ENCODE measurements at regions not wholly inside any gene's neighbourhood (a gene's known extent, or its start where the extent isn't known, plus 50 kb on each side); places are given as distances from the start of the nearest gene placed in this dataset.
A peak's percentile ranks its signal among the peaks of the same experiment; 100 is the strongest.
"Not testable (repeated sequence)": the region's sequence is repeated elsewhere in the genome, so short reads cannot be mapped to it uniquely, and the experiment has no call there.

GRCh38 chr1:172931340-172931739 is 119.4 kb downstream of the TNFSF18 start:
- DNase-seq, result no peak

GRCh38 chr1:172931761-172932160 is 119.0 kb downstream of the TNFSF18 start:
- no peak for DNase-seq

- no peak for DNase-seq
These were observed 117.8 kb downstream of the TNFSF18 start for GRCh38 chr1:172932981-172933380.

GRCh38 chr1:172934417-172934762 is 116.4 kb downstream of the TNFSF18 start:
- no peak for DNase-seq

GRCh38 chr1:172935062-172935592 is 115.6 kb downstream of the TNFSF18 start:
- no peak for DNase-seq

GRCh38 chr1:172936088-172936645 is 114.6 kb downstream of the TNFSF18 start:
- no peak for DNase-seq

- DNase-seq, result no peak
These were observed 112.1 kb downstream of the TNFSF18 start for GRCh38 chr1:172938681-172939080.

GRCh38 chr1:172939475-172939874 is 111.3 kb downstream of the TNFSF18 start:
- no peak for DNase-seq

GRCh38 chr1:172940174-172940855 is 110.4 kb downstream of the TNFSF18 start:
- DNase-seq, result no peak

GRCh38 chr1:172941471-172941870 is 109.3 kb downstream of the TNFSF18 start:
- no peak for DNase-seq

- no peak for DNase-seq
These were observed 108.8 kb downstream of the TNFSF18 start for GRCh38 chr1:172941945-172942344.

GRCh38 chr1:172943138-172943537 is 107.6 kb downstream of the TNFSF18 start:
- DNase-seq, result not testable (repeated sequence)

GRCh38 chr1:172944931-172945330 is 105.8 kb downstream of the TNFSF18 start:
- DNase-seq, result no peak

- DNase-seq, result no peak
These were observed 103.8 kb downstream of the TNFSF18 start for GRCh38 chr1:172946814-172947507.

GRCh38 chr1:172948457-172948856 is 102.3 kb downstream of the TNFSF18 start:
- peak; percentile 70 for DNase-seq

- no peak for DNase-seq
These were observed 101.6 kb downstream of the TNFSF18 start for GRCh38 chr1:172949096-172949495.

GRCh38 chr1:172950528-172950927 is 100.2 kb downstream of the TNFSF18 start:
- no peak for DNase-seq

- no peak for DNase-seq
These were observed 98.9 kb downstream of the TNFSF18 start for GRCh38 chr1:172951730-172952365.

- no peak for DNase-seq
These were observed 98.2 kb downstream of the TNFSF18 start for GRCh38 chr1:172952516-172952915.

GRCh38 chr1:172954476-172955150 is 96.1 kb downstream of the TNFSF18 start:
- DNase-seq, result no peak

- DNase-seq, result no peak
These were observed 95.5 kb downstream of the TNFSF18 start for GRCh38 chr1:172955161-172955815.

GRCh38 chr1:172956871-172957270 is 93.9 kb downstream of the TNFSF18 start:
- DNase-seq, result no peak

All from amniotic stem cell (primary cell).